ENCODE measurements at regions not wholly inside any gene's neighbourhood (a gene's known extent, or its start where the extent isn't known, plus 50 kb on each side); places are given as distances from the start of the nearest gene placed in this dataset.

GRCh38 chr9:106798016-106798799 is 64.8 kb upstream of the ZNF462 start:
- no peak for TF ChIP-seq CTCF (IDR thresholded peaks at IDR 0.05)
- TF ChIP-seq ZFX (IDR thresholded peaks at IDR 0.05; ENCODE audit: borderline replicate concordance): no peak
- no peak overlapping the region for H3K27ac ChIP-seq

GRCh38 chr9:106799152-106799551 is 63.8 kb upstream of the ZNF462 start:
- TF ChIP-seq CTCF (IDR thresholded peaks at IDR 0.05) (no peak), ZFX (IDR thresholded peaks at IDR 0.05; ENCODE audit: borderline replicate concordance) (no peak)

DNA sequence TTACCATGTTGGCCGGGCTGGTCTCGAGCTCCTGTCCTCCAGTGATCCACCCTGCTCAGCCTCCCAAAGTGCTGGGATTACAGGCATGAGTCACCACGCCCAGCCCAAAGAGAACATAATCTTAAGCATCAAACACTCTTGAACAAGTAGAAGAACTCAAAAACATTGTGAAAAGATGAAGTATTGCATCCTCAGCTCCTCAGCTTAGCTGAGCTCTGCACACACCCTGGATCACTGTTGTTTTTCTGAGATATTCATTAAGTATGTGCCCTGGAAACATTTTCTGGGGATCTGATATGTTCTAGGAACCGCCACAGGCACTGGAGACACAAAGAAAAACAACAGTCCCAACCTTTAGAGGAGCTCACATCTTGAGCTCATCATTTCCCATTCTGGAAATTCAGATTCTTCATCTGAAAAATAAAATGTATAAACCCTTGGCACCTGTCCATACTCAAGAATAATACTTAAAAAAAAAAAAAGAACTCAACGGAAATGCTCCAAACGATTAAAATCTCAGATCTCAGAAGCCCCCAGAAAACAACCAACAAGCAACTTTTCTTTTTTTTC is 62.2 kb upstream of the ZNF462 start:
- no peak overlapping the region for H3K27ac ChIP-seq
- no peak for TF ChIP-seq CTCF (IDR thresholded peaks at IDR 0.05)
- no peak for TF ChIP-seq ZFX (IDR thresholded peaks at IDR 0.05; ENCODE audit: borderline replicate concordance)

More at GRCh38 chr9:106799152-106799551, 63.8 kb upstream of the ZNF462 start:
- H3K27ac ChIP-seq: no peak overlapping the region

DNA sequence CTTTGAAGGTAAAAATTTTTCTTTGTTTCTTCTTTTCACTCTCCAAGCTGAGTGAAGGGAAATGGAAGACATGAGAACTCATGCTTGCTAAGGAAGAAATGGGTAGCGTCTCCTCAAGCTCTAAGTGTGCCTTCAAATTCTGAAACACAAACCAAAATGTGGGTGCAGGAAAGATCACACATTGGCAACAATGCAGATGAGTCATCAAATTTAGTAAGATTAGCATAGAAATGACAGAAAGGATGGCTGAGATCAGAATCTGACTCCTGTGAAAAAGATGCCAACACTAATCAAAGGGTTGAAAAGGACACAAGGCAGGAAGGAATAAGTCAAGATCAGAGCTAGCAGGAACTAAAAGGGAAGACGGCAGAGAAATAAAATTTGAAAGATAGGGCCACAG is 61.1 kb upstream of the ZNF462 start:
- TF ChIP-seq CTCF (IDR thresholded peaks at IDR 0.05): no peak
- no peak overlapping the region for H3K27ac ChIP-seq

Data from 22Rv1 (cell line).